ENCODE measurements at regions not wholly inside any gene's neighbourhood (a gene's known extent, or its start where the extent isn't known, plus 50 kb on each side); places are given as distances from the start of the nearest gene placed in this dataset.

DNA sequence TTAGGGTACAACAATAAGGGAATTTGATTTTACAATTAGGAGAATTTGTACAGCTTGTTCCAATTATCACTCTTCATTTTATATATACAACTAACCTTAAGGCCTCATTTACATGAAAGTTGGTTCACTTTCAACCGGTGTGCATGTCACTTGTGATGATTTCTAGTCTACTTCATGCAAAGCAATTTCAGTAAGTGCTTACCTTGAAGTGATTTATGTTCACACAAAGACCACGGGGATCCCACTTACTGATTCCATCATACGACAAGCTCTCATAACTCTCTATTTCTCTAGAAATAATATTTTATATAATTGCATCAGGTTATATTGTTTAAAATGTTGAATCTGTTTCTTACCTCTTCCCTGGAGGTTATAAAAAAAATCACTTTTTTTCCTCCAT lies 100.3 kb upstream of the CHODL start:
- Histone ChIP-seq H3K27ac (no peak overlapping the region), H3K4me3 (no peak overlapping the region), H3K9me3 (no peaks in the 10 kb centered on the region), H3K4me1 (no peaks in the 10 kb centered on the region), H3K36me3 (no peaks in the 10 kb centered on the region), H3K27me3 (no peaks in the 10 kb centered on the region)
- TF ChIP-seq, protein P1, sequence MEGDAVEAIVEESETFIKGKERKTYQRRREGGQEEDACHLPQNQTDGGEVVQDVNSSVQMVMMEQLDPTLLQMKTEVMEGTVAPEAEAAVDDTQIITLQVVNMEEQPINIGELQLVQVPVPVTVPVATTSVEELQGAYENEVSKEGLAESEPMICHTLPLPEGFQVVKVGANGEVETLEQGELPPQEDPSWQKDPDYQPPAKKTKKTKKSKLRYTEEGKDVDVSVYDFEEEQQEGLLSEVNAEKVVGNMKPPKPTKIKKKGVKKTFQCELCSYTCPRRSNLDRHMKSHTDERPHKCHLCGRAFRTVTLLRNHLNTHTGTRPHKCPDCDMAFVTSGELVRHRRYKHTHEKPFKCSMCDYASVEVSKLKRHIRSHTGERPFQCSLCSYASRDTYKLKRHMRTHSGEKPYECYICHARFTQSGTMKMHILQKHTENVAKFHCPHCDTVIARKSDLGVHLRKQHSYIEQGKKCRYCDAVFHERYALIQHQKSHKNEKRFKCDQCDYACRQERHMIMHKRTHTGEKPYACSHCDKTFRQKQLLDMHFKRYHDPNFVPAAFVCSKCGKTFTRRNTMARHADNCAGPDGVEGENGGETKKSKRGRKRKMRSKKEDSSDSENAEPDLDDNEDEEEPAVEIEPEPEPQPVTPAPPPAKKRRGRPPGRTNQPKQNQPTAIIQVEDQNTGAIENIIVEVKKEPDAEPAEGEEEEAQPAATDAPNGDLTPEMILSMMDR (IDR thresholded peaks at IDR 0.05), result no peak
- TF ChIP-seq POLR2A (IDR thresholded peaks at IDR 0.05), result no peak
- DNase-seq, result no peak

DNA sequence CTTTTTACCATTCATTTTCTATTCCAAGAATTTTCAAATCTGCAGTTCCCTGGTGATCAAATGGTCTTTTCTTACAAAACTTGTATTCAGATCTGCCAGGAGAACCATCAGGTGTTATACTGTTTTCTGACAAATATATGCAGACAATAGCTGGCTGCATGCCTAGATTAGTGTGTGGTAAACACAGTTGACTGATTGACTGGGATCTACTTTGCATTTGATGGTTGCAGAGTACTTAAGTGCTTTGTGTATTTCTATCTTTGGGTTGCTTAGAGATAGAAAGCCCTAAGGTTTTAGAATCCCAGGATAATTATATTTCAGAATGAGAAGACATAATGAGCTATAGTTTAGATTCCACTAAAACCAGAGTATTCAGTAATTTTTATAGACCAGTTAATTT lies 102.0 kb upstream of the CHODL start:
- TF ChIP-seq, protein P1 (IDR thresholded peaks at IDR 0.05), result no peak
- no peaks in the 10 kb centered on the region for H3K4me1 ChIP-seq
- H3K27me3 ChIP-seq, result no peaks in the 10 kb centered on the region
- H3K4me3 ChIP-seq, result no peak overlapping the region
- no peaks in the 10 kb centered on the region for H3K9me3 ChIP-seq
- H3K36me3 ChIP-seq, result no peaks in the 10 kb centered on the region
- no peak for DNase-seq
- H3K27ac ChIP-seq, result no peak overlapping the region

DNA sequence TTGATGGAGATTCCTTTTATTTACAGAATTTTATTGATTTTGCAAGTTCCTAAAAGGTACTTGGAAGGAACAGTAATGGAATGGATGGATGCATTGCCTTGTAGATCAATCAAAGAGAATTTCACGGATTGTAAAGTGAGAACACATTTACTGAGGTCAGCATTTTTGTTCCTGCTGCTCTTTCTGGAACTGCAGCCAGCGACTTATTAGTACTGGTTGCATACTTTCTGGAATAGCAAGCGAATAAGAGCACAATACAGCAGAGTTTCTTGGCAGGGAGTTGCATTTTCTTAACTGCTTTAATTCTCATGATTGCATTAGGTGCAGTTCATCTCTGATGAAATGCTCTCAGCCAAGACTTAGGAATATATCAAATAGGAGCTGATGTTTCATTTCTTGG lies 106.1 kb upstream of the CHODL start:
- Histone ChIP-seq H3K4me3 (no peak overlapping the region), H3K27me3 (no peaks in the 10 kb centered on the region), H3K4me1 (no peaks in the 10 kb centered on the region), H3K36me3 (no peaks in the 10 kb centered on the region), H3K27ac (no peak overlapping the region), H3K9me3 (no peaks in the 10 kb centered on the region)
- no peak for TF ChIP-seq POLR2A (IDR thresholded peaks at IDR 0.05)
- TF ChIP-seq, protein P1 (IDR thresholded peaks at IDR 0.05), result no peak
- DNase-seq, result no peak

DNA sequence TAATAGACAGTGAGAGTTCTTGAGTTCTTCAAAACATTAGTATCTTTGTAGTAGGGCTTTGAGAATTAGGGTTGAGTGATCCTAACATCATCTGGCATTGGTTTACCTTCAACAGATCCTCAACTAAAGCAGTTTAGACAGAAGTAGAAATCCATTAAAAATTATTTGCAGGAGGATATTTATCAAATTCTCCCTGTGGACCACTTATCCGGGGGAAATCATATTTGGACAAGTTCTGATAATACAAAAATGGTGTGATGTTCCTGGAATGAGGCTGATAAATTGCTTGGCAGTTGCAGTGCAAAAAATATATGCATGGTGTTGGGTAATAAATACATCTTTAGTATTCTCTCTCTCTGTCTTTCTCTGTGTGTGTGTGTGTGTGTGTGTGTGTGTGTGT lies 115.1 kb upstream of the CHODL start:
- no peaks in the 10 kb centered on the region for H3K4me1 ChIP-seq
- no peaks in the 10 kb centered on the region for H3K36me3 ChIP-seq
- TF ChIP-seq, protein P1 (IDR thresholded peaks at IDR 0.05), result no peak
- TF ChIP-seq POLR2A (IDR thresholded peaks at IDR 0.05), result no peak
- no peak overlapping the region for H3K27ac ChIP-seq
- H3K9me3 ChIP-seq, result no peaks in the 10 kb centered on the region
- H3K27me3 ChIP-seq, result no peaks in the 10 kb centered on the region
- no peak overlapping the region for H3K4me3 ChIP-seq
- DNase-seq, result no peak

DNA sequence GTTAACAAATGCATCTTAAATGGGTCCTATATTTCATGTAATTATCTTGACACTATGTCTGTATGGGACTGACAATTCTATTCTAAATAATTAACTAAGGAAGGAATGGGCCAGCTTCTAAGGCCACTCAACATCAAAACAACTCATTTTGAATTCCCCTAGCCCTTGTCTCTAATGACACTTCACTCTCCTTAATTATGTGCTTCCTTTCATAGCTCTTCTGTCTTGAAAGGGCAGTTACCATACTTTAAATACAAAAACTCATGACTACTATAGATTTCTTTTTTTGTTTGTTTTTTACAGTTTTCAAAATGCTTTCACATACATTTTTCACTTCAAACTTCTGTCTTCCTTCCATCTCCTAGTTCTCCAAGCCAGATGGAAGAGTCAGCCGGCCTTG lies 126.1 kb upstream of the CHODL start:
- Histone ChIP-seq H3K27me3 (no peaks in the 10 kb centered on the region), H3K27ac (no peak overlapping the region), H3K4me1 (no peaks in the 10 kb centered on the region), H3K36me3 (no peaks in the 10 kb centered on the region), H3K4me3 (no peak overlapping the region), H3K9me3 (no peaks in the 10 kb centered on the region)
- no peak for DNase-seq
- no peak for TF ChIP-seq POLR2A (IDR thresholded peaks at IDR 0.05)
- TF ChIP-seq, protein P1 (IDR thresholded peaks at IDR 0.05), result no peak

DNA sequence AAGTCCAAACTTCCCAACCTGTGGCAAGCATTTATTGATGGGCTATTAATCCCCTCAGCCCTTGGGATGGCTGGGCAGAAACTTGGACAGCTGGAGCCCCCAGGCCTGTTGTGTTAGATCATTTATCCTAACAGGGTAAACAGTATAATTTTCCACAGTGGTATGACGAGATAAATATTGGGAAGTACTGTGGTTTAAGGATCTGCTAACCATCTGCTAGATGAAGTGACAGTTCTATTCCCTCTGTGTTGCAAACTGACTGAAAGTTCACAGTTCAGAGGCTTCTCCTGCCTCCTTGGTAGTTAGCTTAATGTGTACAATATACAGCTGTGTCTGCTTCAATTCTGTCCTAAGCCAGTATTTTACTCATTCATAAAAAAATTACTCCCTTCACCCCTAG lies 127.5 kb upstream of the CHODL start:
- Histone ChIP-seq H3K27me3 (no peaks in the 10 kb centered on the region), H3K27ac (no peak overlapping the region), H3K36me3 (no peaks in the 10 kb centered on the region), H3K4me3 (no peak overlapping the region), H3K9me3 (no peaks in the 10 kb centered on the region), H3K4me1 (no peaks in the 10 kb centered on the region)
- TF ChIP-seq POLR2A (IDR thresholded peaks at IDR 0.05), result no peak
- TF ChIP-seq, protein P1 (IDR thresholded peaks at IDR 0.05), result no peak
- DNase-seq, result no peak

Data from Peyer's patch (tissue), 4 donors.